ENCODE measurements at regions not wholly inside any gene's neighbourhood (a gene's known extent, or its start where the extent isn't known, plus 50 kb on each side); places are given as distances from the start of the nearest gene placed in this dataset.
"Not testable (repeated sequence)": the region's sequence is repeated elsewhere in the genome, so short reads cannot be mapped to it uniquely, and the experiment has no call there.

- FAIRE-seq (no peak), DNase-seq (ENCODE audit: low read depth) (no peak)
- Histone ChIP-seq H3K27me3 (ENCODE audit: insufficient read depth, low read length) (no peaks in the 10 kb centered on the region), H3K9me3 (ENCODE audit: insufficient read depth, low read depth, low read length) (no peaks in the 10 kb centered on the region), H3K27ac (ENCODE audit: low read depth, low read length) (no peak overlapping the region), H3K79me2 (ENCODE audit: insufficient read depth, low read length) (no peaks in the 10 kb centered on the region), H3K9ac (ENCODE audit: low read length) (no peak overlapping the region), H3K4me3 (ENCODE audit: insufficient read depth, low read depth, low read length) (no peak overlapping the region), H3K36me3 (ENCODE audit: insufficient read depth, low read length) (no peaks in the 10 kb centered on the region), H3K4me2 (ENCODE audit: low read length) (no peak overlapping the region), H4K20me1 (ENCODE audit: insufficient read depth, low read length) (no peaks in the 10 kb centered on the region), H3K4me1 (ENCODE audit: insufficient read depth, low read length) (peaks cover 15% of the 10 kb centered on the region), H2AFZ (ENCODE audit: low read depth, low read length) (no peak overlapping the region)
- no peak overlapping the region for H3K4me3 Mint-ChIP-seq (ENCODE audit: unreplicated experiment)
- H3K4me1 Mint-ChIP-seq (ENCODE audit: low read depth, unreplicated experiment), result peaks cover 18% of the 10 kb centered on the region
- TF ChIP-seq CTCF (IDR thresholded peaks at IDR 0.05; ENCODE audit: insufficient read depth, low read depth, low read length), result no peak
- TF ChIP-seq EZH2 (IDR thresholded peaks at IDR 0.05; ENCODE audit: insufficient read depth, low read length), result no peak
- peaks cover 2% of the 10 kb centered on the region for H3K9me3 Mint-ChIP-seq (ENCODE audit: unreplicated experiment)
- H3K27ac Mint-ChIP-seq (ENCODE audit: unreplicated experiment), result no peak overlapping the region
- peaks cover 5% of the 10 kb centered on the region for H3K27me3 Mint-ChIP-seq (ENCODE audit: low read depth, unreplicated experiment)
- no peaks in the 10 kb centered on the region for H3K36me3 Mint-ChIP-seq (ENCODE audit: low read depth, unreplicated experiment)
These were observed 115.4 kb downstream of the GATA6 start for GRCh38 chr18:22284581-22285360.

GRCh38 chr18:22283855-22284254 lies 114.5 kb downstream of the GATA6 start:
- not testable (repeated sequence) for H3K36me3 Mint-ChIP-seq (ENCODE audit: low read depth, unreplicated experiment); H3K9ac ChIP-seq (ENCODE audit: low read length); H3K4me2 ChIP-seq (ENCODE audit: low read length); H3K79me2 ChIP-seq (ENCODE audit: insufficient read depth, low read length); H3K36me3 ChIP-seq (ENCODE audit: insufficient read depth, low read length); H3K9me3 ChIP-seq (ENCODE audit: insufficient read depth, low read depth, low read length); H3K27me3 Mint-ChIP-seq (ENCODE audit: low read depth, unreplicated experiment); H3K27me3 ChIP-seq (ENCODE audit: insufficient read depth, low read length); H3K4me3 Mint-ChIP-seq (ENCODE audit: unreplicated experiment); H3K4me3 ChIP-seq (ENCODE audit: insufficient read depth, low read depth, low read length); FAIRE-seq; H2AFZ ChIP-seq (ENCODE audit: low read depth, low read length); H3K27ac ChIP-seq (ENCODE audit: low read depth, low read length); DNase-seq (ENCODE audit: low read depth); H4K20me1 ChIP-seq (ENCODE audit: insufficient read depth, low read length); H3K9me3 Mint-ChIP-seq (ENCODE audit: unreplicated experiment)
- Mint-ChIP-seq H3K4me1 (ENCODE audit: low read depth, unreplicated experiment) (peaks cover 22% of the 10 kb centered on the region), H3K27ac (ENCODE audit: unreplicated experiment) (peak overlapping the region; percentile 98)
- peaks cover 15% of the 10 kb centered on the region for H3K4me1 ChIP-seq (ENCODE audit: insufficient read depth, low read length)

- DNase-seq (ENCODE audit: low read depth) (peak; percentile 61), FAIRE-seq (no peak)
- H3K4me2 ChIP-seq (ENCODE audit: low read length), result peak overlapping the region; percentile 66
These were observed 114.0 kb downstream of the GATA6 start for GRCh38 chr18:22283397-22283796.

More at GRCh38 chr18:22283397-22283796, 114.0 kb downstream of the GATA6 start:
- Mint-ChIP-seq H3K9me3 (ENCODE audit: unreplicated experiment) (peaks cover 4% of the 10 kb centered on the region), H3K27me3 (ENCODE audit: low read depth, unreplicated experiment) (peaks cover 5% of the 10 kb centered on the region), H3K36me3 (ENCODE audit: low read depth, unreplicated experiment) (peaks cover 2% of the 10 kb centered on the region), H3K4me1 (ENCODE audit: low read depth, unreplicated experiment) (peaks cover 22% of the 10 kb centered on the region), H3K4me3 (ENCODE audit: unreplicated experiment) (no peak overlapping the region), H3K27ac (ENCODE audit: unreplicated experiment) (peak overlapping the region; percentile 98)
- H3K9me3 ChIP-seq (ENCODE audit: insufficient read depth, low read depth, low read length), result no peaks in the 10 kb centered on the region
- H3K79me2 ChIP-seq (ENCODE audit: insufficient read depth, low read length), result no peaks in the 10 kb centered on the region
- peak overlapping the region; percentile 58 for H3K9ac ChIP-seq (ENCODE audit: low read length)
- peak overlapping the region; percentile 58 for H2AFZ ChIP-seq (ENCODE audit: low read depth, low read length)
- no peak overlapping the region for H3K4me3 ChIP-seq (ENCODE audit: insufficient read depth, low read depth, low read length)
- no peaks in the 10 kb centered on the region for H3K36me3 ChIP-seq (ENCODE audit: insufficient read depth, low read length)
- H3K4me1 ChIP-seq (ENCODE audit: insufficient read depth, low read length), result peaks cover 15% of the 10 kb centered on the region
- TF ChIP-seq CTCF (IDR thresholded peaks at IDR 0.05; ENCODE audit: insufficient read depth, low read depth, low read length), result no peak
- TF ChIP-seq EZH2 (IDR thresholded peaks at IDR 0.05; ENCODE audit: insufficient read depth, low read length), result no peak
- H4K20me1 ChIP-seq (ENCODE audit: insufficient read depth, low read length), result no peaks in the 10 kb centered on the region
- H3K27me3 ChIP-seq (ENCODE audit: insufficient read depth, low read length), result no peaks in the 10 kb centered on the region
- peak overlapping the region; percentile 79 for H3K27ac ChIP-seq (ENCODE audit: low read depth, low read length)

Data from astrocyte (in vitro differentiated cells and primary cell).